Activated T-cell treated with anti-CD3 and anti-CD28 coated beads for 24 hours (primary cell): ENCODE measurements at regions not wholly inside any gene's neighbourhood (a gene's known extent, or its start where the extent isn't known, plus 50 kb on each side); places are given as distances from the start of the nearest gene placed in this dataset.
"Not testable (repeated sequence)": the region's sequence is repeated elsewhere in the genome, so short reads cannot be mapped to it uniquely, and the experiment has no call there.

ENCODE experiments used
- DNase-seq: peaks from one replicate; pipeline ENCODE4 v3.0.0-alpha.2; 2020; ENCODE audit warnings: low read depth

- DNase-seq = not testable (repeated sequence)
Observed at GRCh38 chr12:9449657-9450126, 158.0 kb downstream of the KLRB1 start.

GRCh38 chr12:9449181-9449580, 158.5 kb downstream of the KLRB1 start:
- DNase-seq = no peak

GRCh38 chr12:9448648-9449047, 159.1 kb downstream of the KLRB1 start:
- not testable (repeated sequence) for DNase-seq

- peak; percentile 90 for DNase-seq
Observed at GRCh38 chr12:9447791-9448614, 159.7 kb downstream of the KLRB1 start.

GRCh38 chr12:9446883-9447761, 160.6 kb downstream of the KLRB1 start:
- not testable (repeated sequence) for DNase-seq

- DNase-seq = not testable (repeated sequence)
Observed at GRCh38 chr12:9440428-9440827, 167.3 kb downstream of the KLRB1 start.

- not testable (repeated sequence) for DNase-seq
Observed at GRCh38 chr12:9435682-9436081, 172.0 kb downstream of the KLRB1 start.

GRCh38 chr12:9430385-9430784, 177.3 kb downstream of the KLRB1 start:
- not testable (repeated sequence) for DNase-seq

- DNase-seq = not testable (repeated sequence)
Observed at GRCh38 chr12:9428856-9429255, 178.9 kb downstream of the KLRB1 start.

- DNase-seq = not testable (repeated sequence)
Observed at GRCh38 chr12:9425429-9425828, 182.3 kb downstream of the KLRB1 start.

GRCh38 chr12:9424175-9424740, 183.5 kb downstream of the KLRB1 start:
- not testable (repeated sequence) for DNase-seq

- DNase-seq = not testable (repeated sequence)
Observed at GRCh38 chr12:9422689-9423088, 185.0 kb downstream of the KLRB1 start.

- not testable (repeated sequence) for DNase-seq
Observed at GRCh38 chr12:9421520-9422086, 186.1 kb downstream of the KLRB1 start.

- DNase-seq = not testable (repeated sequence)
Observed at GRCh38 chr12:9420817-9421519, 186.7 kb downstream of the KLRB1 start.

- not testable (repeated sequence) for DNase-seq
Observed at GRCh38 chr12:9418669-9419041, 189.1 kb downstream of the KLRB1 start.

GRCh38 chr12:9417947-9418668, 189.6 kb downstream of the KLRB1 start:
- DNase-seq = not testable (repeated sequence)

GRCh38 chr12:9417341-9417740, 190.4 kb downstream of the KLRB1 start:
- DNase-seq = not testable (repeated sequence)

GRCh38 chr12:9416346-9416745, 191.4 kb downstream of the KLRB1 start:
- DNase-seq = not testable (repeated sequence)

- DNase-seq = not testable (repeated sequence)
Observed at GRCh38 chr12:9415898-9416297, 191.8 kb downstream of the KLRB1 start.

GRCh38 chr12:9413862-9414261, 193.9 kb downstream of the KLRB1 start:
- not testable (repeated sequence) for DNase-seq

- DNase-seq = not testable (repeated sequence)
Observed at GRCh38 chr12:9412459-9412858, 195.3 kb downstream of the KLRB1 start.
